IPS-18c (cell line): ENCODE measurements at regions not wholly inside any gene's neighbourhood (a gene's known extent, or its start where the extent isn't known, plus 50 kb on each side); places are given as distances from the start of the nearest gene placed in this dataset.
"Not testable (repeated sequence)": the region's sequence is repeated elsewhere in the genome, so short reads cannot be mapped to it uniquely, and the experiment has no call there.

ENCODE experiments used
- H3K4me3 ChIP-seq: 2 replicates; pipeline ENCODE4 v1.7.0; 2013; ENCODE audit warnings: low read depth, mild to moderate bottlenecking, low read length, moderate library complexity; ENCODE audit not compliant: insufficient read depth
- H3K9me3 ChIP-seq: one replicate; pipeline ENCODE4 v1.6.1; 2013; ENCODE audit warnings: mild to moderate bottlenecking, low read length, moderate library complexity; ENCODE audit not compliant: control insufficient read depth, insufficient read depth

DNA sequence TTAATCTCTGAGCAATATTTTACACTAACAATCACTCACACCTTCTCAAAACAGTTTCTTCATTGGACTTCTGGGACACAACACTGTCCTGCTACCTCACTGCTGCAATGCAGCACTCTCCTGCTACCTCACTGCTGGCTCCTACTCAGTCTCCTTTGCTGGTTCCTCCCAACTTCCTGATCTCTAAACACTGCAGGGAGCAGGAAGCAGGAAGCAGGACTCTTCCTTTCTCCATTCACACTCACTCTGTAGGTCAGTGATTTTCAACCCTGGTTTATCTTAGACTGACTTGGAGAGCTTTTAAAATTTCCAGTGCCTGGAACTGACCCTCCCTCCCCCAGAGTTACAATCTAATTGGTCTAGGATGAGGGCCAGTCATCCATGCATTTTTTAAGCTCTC is 243.4 kb upstream of the RBBP8 start:
- no peak overlapping the region for H3K4me3 ChIP-seq
- peaks cover 4% of the 10 kb centered on the region for H3K9me3 ChIP-seq

- peaks cover 4% of the 10 kb centered on the region for H3K9me3 ChIP-seq
- no peak overlapping the region for H3K4me3 ChIP-seq
Observed at GRCh38 chr18:22690556-22690955, 242.6 kb upstream of the RBBP8 start.

DNA sequence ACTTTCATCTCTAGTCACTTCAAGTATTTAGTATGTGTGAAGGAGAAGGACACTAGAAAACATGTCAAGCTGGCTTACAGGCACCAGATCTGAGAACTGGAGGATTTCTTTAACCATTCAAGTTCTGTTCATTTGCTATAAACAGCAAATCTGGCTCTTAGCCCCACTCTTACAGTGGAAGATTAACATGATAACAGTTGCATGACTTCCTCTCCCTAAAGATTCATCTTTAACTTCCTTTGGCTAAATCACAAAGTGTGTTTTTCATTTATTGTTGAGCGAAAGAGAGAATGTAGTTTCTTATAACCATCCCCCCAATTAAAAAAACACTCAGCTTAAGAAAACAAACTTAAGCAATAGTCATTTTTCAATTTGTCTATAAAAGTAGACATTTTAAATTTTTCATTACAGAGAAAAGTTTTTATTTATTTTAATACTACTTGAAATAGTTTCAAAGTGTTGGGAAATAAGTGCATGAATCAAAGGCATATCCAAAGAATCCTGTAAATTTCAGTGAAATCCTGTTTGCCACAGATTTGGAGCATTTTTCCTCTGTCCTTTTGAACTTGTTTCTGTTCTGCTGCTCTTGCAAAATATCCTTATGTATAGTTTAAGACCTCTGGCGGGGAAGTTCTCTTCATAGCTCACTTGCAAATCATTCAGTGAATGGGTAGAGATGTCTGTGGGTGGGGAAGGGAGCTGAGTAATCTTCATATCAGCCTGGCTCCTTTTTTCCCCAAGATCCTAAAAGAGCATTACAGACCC is 241.0 kb upstream of the RBBP8 start:
- H3K9me3 ChIP-seq, result peaks cover 4% of the 10 kb centered on the region
- H3K4me3 ChIP-seq, result no peak overlapping the region

- no peaks in the 10 kb centered on the region for H3K9me3 ChIP-seq
Observed at GRCh38 chr18:22694954-22695353, 238.2 kb upstream of the RBBP8 start.

DNA sequence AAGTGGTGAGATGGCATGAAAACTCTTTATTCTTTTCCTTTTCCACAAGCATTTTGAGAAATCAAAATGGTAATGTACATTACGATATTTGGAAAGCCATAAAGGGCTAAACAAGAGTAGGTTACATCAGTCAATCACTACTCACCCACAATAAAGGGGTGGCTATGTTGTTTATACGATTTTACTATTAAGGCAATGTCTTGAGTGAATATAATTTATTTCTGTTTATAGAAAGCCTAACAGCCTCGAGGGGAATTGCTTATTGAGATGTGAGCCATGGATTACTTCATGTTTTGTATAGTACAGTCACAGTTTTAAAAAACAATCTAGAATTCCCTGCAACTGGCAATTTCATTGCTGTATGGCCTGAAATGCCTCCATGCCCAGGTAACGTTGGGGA is 237.5 kb upstream of the RBBP8 start:
- Histone ChIP-seq H3K9me3 (no peaks in the 10 kb centered on the region), H3K4me3 (no peak overlapping the region)

More at GRCh38 chr18:22694954-22695353, 238.2 kb upstream of the RBBP8 start:
- no peak overlapping the region for H3K4me3 ChIP-seq

- H3K9me3 ChIP-seq, result no peaks in the 10 kb centered on the region
- H3K4me3 ChIP-seq, result no peak overlapping the region
Observed at GRCh38 chr18:22697561-22697960, 235.6 kb upstream of the RBBP8 start.

- no peak overlapping the region for H3K4me3 ChIP-seq
- H3K9me3 ChIP-seq, result no peaks in the 10 kb centered on the region
Observed at GRCh38 chr18:22698711-22699110, 234.4 kb upstream of the RBBP8 start.

DNA sequence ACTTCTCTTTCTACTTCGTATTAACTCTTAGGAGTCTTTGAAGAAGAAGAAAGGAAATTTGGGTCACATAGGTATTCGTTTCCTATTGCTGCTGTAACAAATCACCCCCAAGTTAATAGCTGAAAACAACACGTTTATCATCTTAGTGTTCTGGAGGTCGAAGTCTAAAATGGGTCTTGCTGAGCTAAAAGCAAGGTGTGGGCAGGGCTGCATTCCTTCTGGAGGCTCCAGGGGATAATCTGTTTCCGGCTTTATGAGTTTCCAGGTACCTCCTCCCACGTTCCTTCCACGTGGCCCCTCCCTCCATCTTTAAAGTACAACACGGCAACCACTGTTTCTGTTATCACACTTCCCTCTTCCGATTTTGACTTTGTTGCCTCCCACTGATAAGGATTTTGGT is 233.5 kb upstream of the RBBP8 start:
- no peak overlapping the region for H3K4me3 ChIP-seq
- H3K9me3 ChIP-seq, result no peaks in the 10 kb centered on the region

DNA sequence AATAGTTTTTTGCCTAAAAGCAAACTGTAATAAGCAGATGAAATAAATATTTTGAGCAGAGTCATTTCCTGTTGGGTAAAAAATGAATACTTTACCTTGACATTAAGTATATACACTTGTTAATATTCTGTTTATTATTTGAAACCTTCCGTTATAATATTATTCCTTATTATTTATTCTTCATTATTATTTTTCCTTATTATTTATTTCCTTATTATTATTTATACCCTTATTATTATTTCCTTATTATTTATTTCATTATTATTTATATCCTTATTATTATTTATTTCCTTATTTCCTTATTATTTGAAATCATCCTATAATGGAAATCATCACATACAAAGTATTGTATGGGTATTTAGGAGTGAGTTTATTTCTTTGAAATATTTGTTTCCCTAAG is 232.2 kb upstream of the RBBP8 start:
- H3K9me3 ChIP-seq, result no peaks in the 10 kb centered on the region
- H3K4me3 ChIP-seq, result no peak overlapping the region

- no peaks in the 10 kb centered on the region for H3K9me3 ChIP-seq
- H3K4me3 ChIP-seq, result no peak overlapping the region
Observed at GRCh38 chr18:22701326-22701725, 231.8 kb upstream of the RBBP8 start.

DNA sequence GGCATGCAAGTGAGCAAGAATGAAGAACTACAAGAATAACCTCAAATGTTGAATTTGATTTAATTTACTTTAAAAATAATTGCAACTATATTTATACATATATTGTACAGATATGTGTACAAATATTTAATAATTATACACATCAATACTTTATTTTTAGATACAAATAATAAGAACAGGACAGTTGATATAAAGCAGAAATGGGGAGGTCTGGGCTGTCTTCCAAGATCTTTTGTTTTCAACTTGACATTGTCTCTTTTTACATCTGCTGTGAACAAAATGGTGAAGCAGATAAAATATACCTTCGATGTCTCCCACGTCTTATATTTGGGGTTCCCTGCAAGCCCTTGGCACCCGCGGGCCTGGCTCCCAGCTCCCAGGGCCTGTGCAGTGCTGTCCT is 231.3 kb upstream of the RBBP8 start:
- Histone ChIP-seq H3K9me3 (no peaks in the 10 kb centered on the region), H3K4me3 (no peak overlapping the region)

DNA sequence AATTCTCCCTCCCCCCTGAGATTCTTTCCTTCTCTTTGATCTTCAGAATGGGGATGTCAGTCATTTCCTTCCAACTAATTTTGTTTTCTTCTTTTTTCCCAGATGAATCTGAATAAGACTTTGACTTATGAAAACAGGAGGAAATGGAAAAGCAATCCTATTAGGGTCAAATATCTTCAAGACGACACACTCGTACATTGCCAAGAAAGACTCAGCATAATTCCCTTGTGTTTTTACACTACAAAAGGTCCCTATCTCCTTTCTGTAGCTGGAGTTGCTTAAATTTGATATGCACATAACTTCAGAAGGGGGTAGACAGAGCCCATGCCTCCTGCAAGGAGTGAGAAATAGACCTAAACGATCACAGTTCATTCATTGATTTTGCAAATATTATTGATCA is 230.3 kb upstream of the RBBP8 start:
- Histone ChIP-seq H3K9me3 (no peaks in the 10 kb centered on the region), H3K4me3 (no peak overlapping the region)

DNA sequence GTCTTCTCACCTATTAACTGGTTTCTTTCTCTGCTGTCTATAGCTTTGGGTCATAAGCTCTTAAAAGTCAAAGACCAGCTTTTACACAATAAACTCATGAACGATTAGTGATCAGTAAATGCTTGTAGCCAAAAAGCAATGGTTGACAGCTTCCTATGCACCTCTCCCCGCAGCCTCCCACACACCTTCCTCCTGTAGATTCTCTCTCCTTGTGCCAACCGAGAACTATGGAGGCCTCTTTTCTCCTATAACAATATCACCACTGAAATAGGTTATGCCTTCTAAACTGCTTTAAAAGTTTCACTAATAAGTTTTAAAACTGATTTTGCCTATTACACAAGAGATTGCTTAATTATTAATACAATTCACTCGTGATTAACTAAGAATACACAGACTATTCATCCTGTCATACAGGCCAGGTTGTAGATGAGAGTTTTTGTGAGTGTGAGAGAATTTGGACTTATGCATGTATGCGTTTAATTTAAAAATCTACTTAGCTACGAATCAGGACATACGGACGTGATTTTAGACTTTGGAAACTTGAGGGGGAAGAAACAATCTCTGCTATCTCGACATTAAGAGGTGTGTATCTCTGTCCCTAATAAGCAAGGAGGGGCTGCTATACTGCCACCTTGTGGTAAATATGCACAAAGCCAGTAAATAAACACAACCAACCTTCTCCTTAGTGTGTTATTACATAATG is 229.1 kb upstream of the RBBP8 start:
- H3K4me3 ChIP-seq, result no peak overlapping the region

DNA sequence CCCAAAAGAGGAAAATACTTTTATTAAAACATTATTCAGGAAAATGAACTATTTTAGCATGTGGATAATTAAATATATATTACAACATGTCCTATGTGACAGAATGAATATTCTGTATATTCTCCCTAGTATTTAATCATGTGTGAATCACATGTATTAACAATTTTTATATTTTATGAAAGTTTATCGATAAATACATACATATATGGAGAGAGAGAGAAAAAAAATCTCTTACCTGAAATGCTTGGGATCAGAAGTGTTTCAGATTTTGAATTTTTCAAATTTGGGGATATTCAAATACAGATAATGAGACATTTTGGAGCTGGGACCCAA is 228.6 kb upstream of the RBBP8 start:
- H3K4me3 ChIP-seq, result no peak overlapping the region
- H3K9me3 ChIP-seq, result no peaks in the 10 kb centered on the region

More for the DNA sequence above, 229.1 kb upstream of the RBBP8 start:
- no peaks in the 10 kb centered on the region for H3K9me3 ChIP-seq

DNA sequence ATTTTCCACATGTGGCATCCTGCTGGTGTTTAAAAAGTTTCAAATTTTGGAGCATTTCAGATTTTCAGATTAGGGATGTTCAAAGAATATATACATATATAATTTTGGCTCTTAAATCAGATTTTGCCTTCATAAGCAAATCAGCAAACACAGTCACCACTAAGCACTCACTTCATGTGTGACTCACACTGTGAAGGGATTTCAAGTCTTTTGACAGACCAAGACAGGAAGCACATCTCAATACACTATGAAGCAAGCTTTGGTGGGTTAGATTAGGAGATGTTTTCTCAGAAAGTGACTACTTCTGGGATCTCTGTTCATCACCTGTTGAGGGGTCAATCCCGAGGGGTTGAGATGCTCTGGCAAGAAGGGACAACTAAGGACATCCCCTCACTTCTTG is 227.8 kb upstream of the RBBP8 start:
- Histone ChIP-seq H3K9me3 (no peaks in the 10 kb centered on the region), H3K4me3 (no peak overlapping the region)

DNA sequence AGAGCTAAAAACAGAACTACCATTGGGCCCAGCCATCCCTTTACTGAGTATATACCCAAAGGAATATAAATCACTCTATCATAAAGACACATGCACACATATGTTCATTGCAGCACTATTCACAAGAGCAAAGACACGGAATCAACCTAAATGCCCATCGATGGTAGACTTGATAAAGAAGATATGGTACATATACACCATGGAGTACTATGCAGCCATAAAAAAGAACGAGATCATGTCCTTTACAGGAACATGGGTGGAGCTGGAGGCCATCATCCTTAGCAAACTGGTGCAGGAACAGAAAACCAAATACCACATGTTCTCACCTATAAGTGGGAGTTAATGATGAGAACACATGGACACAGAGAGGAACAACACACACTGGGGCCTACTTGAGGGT is 227.1 kb upstream of the RBBP8 start:
- not testable (repeated sequence) for H3K4me3 ChIP-seq, H3K9me3 ChIP-seq

GRCh38 chr18:22709288-22710060 is 223.7 kb upstream of the RBBP8 start:
- Histone ChIP-seq H3K9me3 (no peaks in the 10 kb centered on the region), H3K4me3 (no peak overlapping the region)

DNA sequence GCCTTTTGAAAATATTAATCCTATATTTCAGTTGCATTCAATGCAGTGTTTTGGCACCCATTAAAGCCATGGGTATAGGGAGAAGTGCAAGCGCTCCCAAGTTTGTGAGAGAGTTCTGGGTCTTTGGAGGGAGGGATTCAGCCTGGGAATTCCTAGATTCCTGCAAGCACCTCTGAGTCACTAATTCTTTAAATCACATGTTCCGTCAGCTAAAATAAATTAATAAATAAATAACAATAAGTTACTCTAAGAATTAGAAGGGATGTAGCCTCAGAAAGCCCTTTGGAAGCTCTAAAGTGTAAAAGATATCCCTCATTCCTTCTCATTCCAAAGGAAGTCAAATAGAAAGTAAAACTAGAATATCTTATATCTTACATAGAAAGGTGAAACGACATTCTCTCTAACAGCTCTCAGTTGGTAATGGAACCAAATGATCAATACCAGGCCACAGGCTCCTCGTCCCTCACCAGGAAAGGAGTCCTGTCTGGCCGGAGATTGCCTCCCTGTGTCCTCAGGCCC is 222.4 kb upstream of the RBBP8 start:
- Histone ChIP-seq H3K4me3 (no peak overlapping the region), H3K9me3 (no peaks in the 10 kb centered on the region)
